ENCODE measurements at regions not wholly inside any gene's neighbourhood (a gene's known extent, or its start where the extent isn't known, plus 50 kb on each side); places are given as distances from the start of the nearest gene placed in this dataset.

- Histone ChIP-seq H3K36me3 (no peaks in the 10 kb centered on the region), H3K27me3 (replicated peaks in 1 of 7) (no peaks in the 10 kb centered on the region), H3K9me3 (peaks cover 0 to 11% (median 0%) of the 10 kb centered on the region in 8 donors), H3K4me1 (no peaks in the 10 kb centered on the region), H3K4me3 (no peak overlapping the region), H3K27ac (no peak overlapping the region)
- no peak for DNase-seq
- intact Hi-C loops (cut with DNase I; ENCODE audit: low total_unique reads) = no loop called here
- no peak for TF ChIP-seq POLR2A (IDR thresholded peaks at IDR 0.05)
- no peak for TF ChIP-seq POLR2AphosphoS5 (IDR thresholded peaks at IDR 0.05)
- no peak for TF ChIP-seq CTCF (IDR thresholded peaks at IDR 0.05 in 8 of 11, conservative IDR thresholded peaks at IDR 0.05 in 3 of 11)
- WGBS, 5 donors = 92 to 97% (median 95%) methylated on average over 2 of the region's 2 CpGs
Observed at GRCh38 chr15:62727501-62727900, 315.0 kb upstream of the TPM1 start.

- no peaks in the 10 kb centered on the region for H3K27me3 ChIP-seq (replicated peaks in 1 of 7)
- no peaks in the 10 kb centered on the region for H3K36me3 ChIP-seq
- H3K4me3 ChIP-seq = no peak overlapping the region
- no peak overlapping the region for H3K27ac ChIP-seq
- H3K4me1 ChIP-seq = no peaks in the 10 kb centered on the region
- TF ChIP-seq POLR2AphosphoS5 (IDR thresholded peaks at IDR 0.05) (no peak), POLR2A (IDR thresholded peaks at IDR 0.05) (no peak), CTCF (IDR thresholded peaks at IDR 0.05 in 8 of 11, conservative IDR thresholded peaks at IDR 0.05 in 3 of 11) (no peak)
- DNase-seq = no peak
- 88 to 95% (median 90%) methylated on average over 3 of the region's 3 CpGs for WGBS, 5 donors
- peaks cover 0 to 11% (median 0%) of the 10 kb centered on the region in 8 donors for H3K9me3 ChIP-seq
- intact Hi-C loops (cut with DNase I; ENCODE audit: low total_unique reads) = no loop called here
Observed at GRCh38 chr15:62730825-62731224, 311.7 kb upstream of the TPM1 start.

- Histone ChIP-seq H3K4me1 (no peaks in the 10 kb centered on the region), H3K36me3 (no peaks in the 10 kb centered on the region), H3K27ac (no peak overlapping the region), H3K9me3 (peaks cover 0 to 11% (median 0%) of the 10 kb centered on the region in 8 donors), H3K27me3 (replicated peaks in 1 of 7) (no peaks in the 10 kb centered on the region), H3K4me3 (no peak overlapping the region)
- intact Hi-C loops (cut with DNase I; ENCODE audit: low total_unique reads) = no loop called here
- 87 to 94% (median 92%) methylated on average over 3 of the region's 3 CpGs for WGBS, 5 donors
- TF ChIP-seq POLR2AphosphoS5 (IDR thresholded peaks at IDR 0.05) = no peak
- TF ChIP-seq POLR2A (IDR thresholded peaks at IDR 0.05) = no peak
- no peak for TF ChIP-seq CTCF (IDR thresholded peaks at IDR 0.05 in 8 of 11, conservative IDR thresholded peaks at IDR 0.05 in 3 of 11)
- DNase-seq = no peak
Observed at GRCh38 chr15:62732078-62732477, 310.5 kb upstream of the TPM1 start.

DNA sequence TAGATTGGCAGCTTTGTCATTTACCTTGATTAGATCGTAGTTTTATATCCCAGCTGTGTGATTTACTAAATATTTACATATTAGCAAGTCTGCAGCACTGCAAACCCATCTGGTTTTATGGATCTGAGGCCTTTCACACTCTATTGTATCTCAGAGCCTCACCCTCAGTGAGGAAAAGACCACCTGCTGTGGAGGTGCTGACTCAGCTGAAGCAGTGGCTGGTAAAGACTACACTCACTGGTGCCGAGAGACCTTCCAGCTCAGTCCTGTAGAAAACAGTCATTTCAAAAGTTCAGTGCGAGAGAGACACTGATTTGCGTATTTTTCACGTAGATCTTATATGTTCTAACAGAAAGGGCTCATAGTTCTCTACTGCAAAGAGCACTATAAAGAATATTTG is 307.8 kb upstream of the TPM1 start:
- Histone ChIP-seq H3K9me3 (peaks cover 0 to 11% (median 0%) of the 10 kb centered on the region in 8 donors), H3K36me3 (no peaks in the 10 kb centered on the region), H3K27me3 (replicated peaks in 1 of 7) (no peaks in the 10 kb centered on the region), H3K4me3 (no peak overlapping the region), H3K4me1 (no peaks in the 10 kb centered on the region), H3K27ac (no peak overlapping the region)
- no peak for DNase-seq
- WGBS, 5 donors = 83 to 91% (median 84%) methylated on average over 5 of the region's 5 CpGs
- TF ChIP-seq POLR2A (IDR thresholded peaks at IDR 0.05) = no peak
- no peak for TF ChIP-seq POLR2AphosphoS5 (IDR thresholded peaks at IDR 0.05)
- no peak for TF ChIP-seq CTCF (IDR thresholded peaks at IDR 0.05 in 8 of 11, conservative IDR thresholded peaks at IDR 0.05 in 3 of 11)
- intact Hi-C loops (cut with DNase I; ENCODE audit: low total_unique reads) = no loop called here
